Ishikawa (cell line): ENCODE measurements at regions not wholly inside any gene's neighbourhood (a gene's known extent, or its start where the extent isn't known, plus 50 kb on each side); places are given as distances from the start of the nearest gene placed in this dataset.

Experiments
- EGR1 ChIP-seq: IDR thresholded peaks from 2 replicates; pipeline ENCODE4 v1.6.1; 2012
- EP300 ChIP-seq: IDR thresholded peaks from 2 replicates; pipeline ENCODE4 v1.6.1; 2012; ENCODE audit warnings: borderline replicate concordance
- FOXM1 ChIP-seq: IDR thresholded peaks from 2 replicates; pipeline ENCODE4 v1.6.1; 2012; ENCODE audit warnings: low read depth, borderline replicate concordance
- NFIC ChIP-seq: IDR thresholded peaks from 2 replicates; pipeline ENCODE4 v1.6.1; 2012
- RAD21 ChIP-seq: IDR thresholded peaks from 2 replicates; pipeline ENCODE4 v1.6.1; 2012; ENCODE audit warnings: low read depth
- TAF1 ChIP-seq: IDR thresholded peaks from 2 replicates; pipeline ENCODE4 v1.6.1; 2012; ENCODE audit warnings: low read depth, mild to moderate bottlenecking
- TCF12 ChIP-seq: IDR thresholded peaks from 2 replicates; pipeline ENCODE4 v1.6.1; 2012; ENCODE audit warnings: low read depth
- TEAD4 ChIP-seq: IDR thresholded peaks from 2 replicates; pipeline ENCODE4 v1.6.1; 2012
- YY1 ChIP-seq: IDR thresholded peaks from 2 replicates; pipeline ENCODE4 v1.6.1; 2012; ENCODE audit warnings: low read depth
- ZBTB7A ChIP-seq: IDR thresholded peaks from 2 replicates; pipeline ENCODE4 v1.6.1; 2012; ENCODE audit warnings: low read depth
- TF ChIP-seq, protein P1 (sequence below): IDR thresholded peaks from 2 replicates; pipeline ENCODE4 v1.6.1; 2012

DNA sequence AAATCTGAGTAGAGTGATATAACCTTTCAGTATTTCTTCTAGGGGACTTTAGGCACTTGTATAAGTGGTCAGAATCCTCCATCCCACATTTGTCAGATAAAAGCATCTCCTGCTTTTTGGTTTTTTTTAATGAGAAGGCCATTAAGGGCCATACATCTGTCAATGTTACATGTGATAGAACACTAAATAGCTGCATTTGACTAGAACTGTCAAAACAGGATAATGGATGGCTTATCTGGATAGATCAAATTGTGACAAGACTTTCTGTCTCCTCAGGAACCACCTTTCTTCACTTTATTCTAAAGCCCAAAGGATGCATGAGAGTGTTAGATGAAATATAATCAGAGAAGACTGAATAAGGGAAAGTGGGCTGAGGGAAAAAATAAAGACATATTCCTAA is 533.4 kb upstream of the TGFBR2 start:
- TF ChIP-seq EP300, result no peak
- no peak for TF ChIP-seq TAF1
- TF ChIP-seq EGR1, result no peak
- TF ChIP-seq ZBTB7A, result no peak
- TF ChIP-seq, protein P1, sequence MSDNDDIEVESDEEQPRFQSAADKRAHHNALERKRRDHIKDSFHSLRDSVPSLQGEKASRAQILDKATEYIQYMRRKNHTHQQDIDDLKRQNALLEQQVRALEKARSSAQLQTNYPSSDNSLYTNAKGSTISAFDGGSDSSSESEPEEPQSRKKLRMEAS, result no peak
- TF ChIP-seq NFIC, result no peak
- TF ChIP-seq RAD21, result no peak
- TF ChIP-seq YY1, result no peak
- TF ChIP-seq TEAD4, result no peak
- TF ChIP-seq FOXM1, result no peak
- no peak for TF ChIP-seq TCF12
